ENCODE measurements at regions not wholly inside any gene's neighbourhood (a gene's known extent, or its start where the extent isn't known, plus 50 kb on each side); places are given as distances from the start of the nearest gene placed in this dataset.

GRCh38 chr2:16077601-16078000 lies 137.3 kb downstream of the MYCN start (continued):
- no peak for TF ChIP-seq TCF4 (CRISPR knock-in tag; IDR thresholded peaks at IDR 0.05; ENCODE audit: borderline replicate concordance)
- TF ChIP-seq CSRNP3 (CRISPR knock-in tag; IDR thresholded peaks at IDR 0.05): no peak
- no peak for TF ChIP-seq ZNF565 (CRISPR knock-in tag; conservative IDR thresholded peaks at IDR 0.05; ENCODE audit: low read depth)

GRCh38 chr2:16076911-16077310 lies 136.6 kb downstream of the MYCN start:
- no peak for ATAC-seq
- no peak for TF ChIP-seq CSDC2 (CRISPR knock-in tag; IDR thresholded peaks at IDR 0.05)
- TF ChIP-seq ZNF70 (CRISPR knock-in tag; IDR thresholded peaks at IDR 0.05): no peak
- no peak for TF ChIP-seq ARNTL (CRISPR knock-in tag; IDR thresholded peaks at IDR 0.05; ENCODE audit: borderline replicate concordance, low read depth)
- no peak for TF ChIP-seq ISL1 (CRISPR knock-in tag; IDR thresholded peaks at IDR 0.05)
- no peak for TF ChIP-seq CSRNP3 (CRISPR knock-in tag; IDR thresholded peaks at IDR 0.05)
- no peak for TF ChIP-seq POU6F1 (CRISPR knock-in tag; IDR thresholded peaks at IDR 0.05; ENCODE audit: borderline replicate concordance, low read depth)
- TF ChIP-seq ZC3H10 (CRISPR knock-in tag; IDR thresholded peaks at IDR 0.05): no peak
- TF ChIP-seq SNAI2 (CRISPR knock-in tag; IDR thresholded peaks at IDR 0.05): no peak
- TF ChIP-seq ZFP30 (CRISPR knock-in tag; IDR thresholded peaks at IDR 0.05): no peak
- no peak for TF ChIP-seq PPARA (CRISPR knock-in tag; IDR thresholded peaks at IDR 0.05; ENCODE audit: borderline replicate concordance)
- no peak for TF ChIP-seq TOX (CRISPR knock-in tag; IDR thresholded peaks at IDR 0.05; ENCODE audit: borderline replicate concordance)
- TF ChIP-seq TSHZ2 (CRISPR knock-in tag; IDR thresholded peaks at IDR 0.05): no peak
- no peak for TF ChIP-seq OSR1 (CRISPR knock-in tag; IDR thresholded peaks at IDR 0.05)
- TF ChIP-seq ZNF8 (CRISPR knock-in tag; IDR thresholded peaks at IDR 0.05): no peak
- TF ChIP-seq RARB (CRISPR knock-in tag; IDR thresholded peaks at IDR 0.05): no peak
- no peak for TF ChIP-seq ESRRG (CRISPR knock-in tag; IDR thresholded peaks at IDR 0.05)
- TF ChIP-seq BACH2 (CRISPR knock-in tag; IDR thresholded peaks at IDR 0.05; ENCODE audit: borderline replicate concordance): no peak

GRCh38 chr2:16075045-16076012 lies 135.0 kb downstream of the MYCN start:
- TF ChIP-seq PPARA (CRISPR knock-in tag; IDR thresholded peaks at IDR 0.05; ENCODE audit: borderline replicate concordance): no peak
- TF ChIP-seq ESRRG (CRISPR knock-in tag; IDR thresholded peaks at IDR 0.05): no peak
- no peak for TF ChIP-seq TOX (CRISPR knock-in tag; IDR thresholded peaks at IDR 0.05; ENCODE audit: borderline replicate concordance)
- no peak for ATAC-seq

- TF ChIP-seq ARNTL (CRISPR knock-in tag; IDR thresholded peaks at IDR 0.05; ENCODE audit: borderline replicate concordance, low read depth): no peak
- no peak for TF ChIP-seq ESRRG (CRISPR knock-in tag; IDR thresholded peaks at IDR 0.05)
- no peak for TF ChIP-seq CSDC2 (CRISPR knock-in tag; IDR thresholded peaks at IDR 0.05)
- no peak for TF ChIP-seq POU6F1 (CRISPR knock-in tag; IDR thresholded peaks at IDR 0.05; ENCODE audit: borderline replicate concordance, low read depth)
- TF ChIP-seq ZFP3 (CRISPR knock-in tag; IDR thresholded peaks at IDR 0.05): no peak
- ATAC-seq: no peak
Measured at GRCh38 chr2:16073921-16074425, 133.6 kb downstream of the MYCN start.
